Stimulated activated CD4-positive, alpha-beta T cell treated with anti-CD3 and anti-CD28 coated beads, Interleukin-12 subunit alpha, Interleukin-12 subunit beta, amount 100 ng/mL, for 24 hours (primary cell): ENCODE measurements at regions not wholly inside any gene's neighbourhood (a gene's known extent, or its start where the extent isn't known, plus 50 kb on each side); places are given as distances from the start of the nearest gene placed in this dataset.
"Not testable (repeated sequence)": the region's sequence is repeated elsewhere in the genome, so short reads cannot be mapped to it uniquely, and the experiment has no call there.

ENCODE experiments used
- DNase-seq, 2 experiments: peaks; one replicate each; pipeline ENCODE4 v3.0.0-alpha.2; 2020; ENCODE audit warnings: low read depth in 2 of 2

- DNase-seq: no peak
Measured at GRCh38 chr7:106376026-106376799, 91.4 kb upstream of the NAMPT start.

DNA sequence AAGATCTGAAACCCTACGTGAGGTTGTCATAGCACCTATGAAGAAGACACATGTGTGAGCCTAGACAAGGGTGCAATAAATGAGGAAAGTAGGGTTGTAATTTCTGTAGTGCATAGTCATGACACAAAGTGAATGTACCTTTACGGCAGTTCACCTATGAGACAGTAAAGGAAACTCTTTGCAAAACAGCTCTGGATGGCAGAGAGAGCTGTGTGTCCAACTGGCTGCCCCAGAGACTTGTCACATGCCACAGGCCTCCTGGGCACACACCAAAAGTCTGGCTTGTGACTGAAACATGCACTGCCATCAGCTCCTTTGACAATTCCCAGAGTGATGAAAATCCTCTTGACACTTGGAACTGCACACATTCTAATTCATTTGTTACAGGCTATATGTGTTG is 90.7 kb upstream of the NAMPT start:
- DNase-seq: no peak

GRCh38 chr7:106374437-106374836 is 89.7 kb upstream of the NAMPT start:
- DNase-seq: no peak

GRCh38 chr7:106372595-106373318 is 88.0 kb upstream of the NAMPT start:
- no peak for DNase-seq

DNA sequence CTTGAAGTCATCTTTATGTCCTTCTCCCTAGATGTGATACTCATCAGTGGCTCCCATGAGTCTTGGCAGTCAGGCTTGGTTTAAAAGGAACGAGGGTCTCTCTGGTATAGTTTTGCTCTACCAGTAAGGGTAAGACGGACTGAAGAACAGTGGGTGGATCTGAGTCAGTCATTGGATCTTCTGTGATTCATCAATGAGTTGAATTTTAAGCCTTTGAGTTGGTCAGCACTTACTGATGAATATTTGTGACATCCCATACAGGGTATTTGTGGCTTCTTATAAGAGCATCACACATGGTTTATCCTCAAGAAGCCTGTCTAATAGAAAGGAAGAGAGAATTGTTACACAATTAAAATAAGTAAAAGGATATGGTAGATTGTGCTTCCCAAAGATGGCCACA is 87.3 kb upstream of the NAMPT start:
- no peak for DNase-seq

DNA sequence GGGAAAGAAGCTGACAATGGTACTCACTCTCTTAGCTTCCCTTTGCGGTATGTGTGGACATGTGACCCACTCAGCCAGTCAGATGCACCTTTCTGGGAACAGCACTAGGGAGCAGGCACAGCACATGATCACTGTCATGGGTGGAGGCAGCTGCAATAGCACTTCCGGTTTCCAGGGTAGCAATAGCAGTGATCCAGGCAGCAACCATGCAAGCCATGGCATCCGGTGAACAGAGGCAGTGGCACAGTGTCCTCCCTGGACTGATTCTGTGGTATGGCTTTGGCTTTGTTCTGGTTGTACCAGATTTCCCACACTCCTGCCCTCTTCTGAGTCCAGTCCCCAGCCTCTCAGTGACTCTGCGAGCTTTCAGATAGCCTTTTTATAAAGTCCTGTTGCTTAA is 86.8 kb upstream of the NAMPT start:
- no peak for DNase-seq

GRCh38 chr7:106370542-106370941 is 85.8 kb upstream of the NAMPT start:
- DNase-seq: no peak

DNA sequence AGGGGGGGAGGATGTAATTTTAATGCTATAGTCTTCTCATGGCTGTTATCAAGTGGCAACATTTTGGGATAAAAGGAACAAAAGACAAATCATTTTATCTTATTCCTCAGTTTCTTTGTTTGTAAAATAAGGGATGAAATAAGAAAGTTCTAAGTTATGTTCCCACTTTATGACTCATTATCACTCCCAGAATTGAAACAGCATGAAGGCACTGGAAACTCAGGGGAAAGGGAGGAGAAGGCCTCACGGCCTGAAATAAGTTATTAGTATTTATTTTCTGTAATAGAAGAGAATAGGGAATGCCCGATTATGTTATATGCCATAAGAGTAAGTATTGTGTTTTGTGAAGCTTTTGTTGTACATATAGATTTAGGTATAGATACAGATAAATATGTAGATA is 85.0 kb upstream of the NAMPT start:
- DNase-seq: no peak

- no peak for DNase-seq
Measured at GRCh38 chr7:106369352-106369751, 84.6 kb upstream of the NAMPT start.

GRCh38 chr7:106367664-106368063 is 82.9 kb upstream of the NAMPT start:
- DNase-seq: peak in 1 of 2 experiments; percentile 24

DNA sequence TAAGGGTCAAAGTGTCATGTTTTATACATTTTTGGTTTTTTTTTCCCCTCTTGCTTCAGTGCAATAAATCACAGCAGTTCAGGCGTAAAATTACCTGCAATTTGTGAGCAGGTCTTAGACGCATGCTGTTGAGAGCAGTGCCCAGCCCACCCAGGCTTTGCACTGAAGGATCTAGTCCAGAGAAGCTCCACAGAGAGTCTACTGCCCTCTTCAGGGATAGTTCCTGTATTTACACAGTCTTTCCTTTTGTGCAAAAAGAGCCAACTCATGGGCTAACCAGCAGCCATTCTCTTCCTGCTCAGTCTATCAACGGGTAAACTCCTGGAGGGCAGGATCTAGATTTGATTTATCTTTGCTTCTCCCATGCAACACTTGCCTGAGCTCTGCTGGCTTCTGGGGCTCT is 82.2 kb upstream of the NAMPT start:
- no peak for DNase-seq

GRCh38 chr7:106365252-106366005 is 80.6 kb upstream of the NAMPT start:
- DNase-seq: no peak

DNA sequence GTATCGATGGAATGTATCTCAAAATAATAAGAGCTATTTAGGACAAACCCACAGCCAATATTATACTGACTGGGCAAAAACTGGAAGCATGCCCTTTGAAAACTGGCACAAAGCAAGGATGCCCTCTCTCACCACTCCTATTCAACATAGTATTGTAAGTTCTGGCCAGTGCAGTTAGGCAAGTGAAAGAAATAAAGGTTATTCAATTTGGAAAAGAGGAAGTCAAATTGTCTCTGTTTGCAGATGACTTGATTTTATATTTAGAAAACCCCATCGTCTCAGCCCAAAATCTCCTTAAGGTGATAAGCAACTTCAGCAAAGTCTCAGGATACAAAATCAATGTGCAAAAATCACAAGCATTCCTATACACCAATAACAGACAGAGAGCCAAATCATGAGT is 77.7 kb upstream of the NAMPT start:
- DNase-seq: not testable (repeated sequence)

DNA sequence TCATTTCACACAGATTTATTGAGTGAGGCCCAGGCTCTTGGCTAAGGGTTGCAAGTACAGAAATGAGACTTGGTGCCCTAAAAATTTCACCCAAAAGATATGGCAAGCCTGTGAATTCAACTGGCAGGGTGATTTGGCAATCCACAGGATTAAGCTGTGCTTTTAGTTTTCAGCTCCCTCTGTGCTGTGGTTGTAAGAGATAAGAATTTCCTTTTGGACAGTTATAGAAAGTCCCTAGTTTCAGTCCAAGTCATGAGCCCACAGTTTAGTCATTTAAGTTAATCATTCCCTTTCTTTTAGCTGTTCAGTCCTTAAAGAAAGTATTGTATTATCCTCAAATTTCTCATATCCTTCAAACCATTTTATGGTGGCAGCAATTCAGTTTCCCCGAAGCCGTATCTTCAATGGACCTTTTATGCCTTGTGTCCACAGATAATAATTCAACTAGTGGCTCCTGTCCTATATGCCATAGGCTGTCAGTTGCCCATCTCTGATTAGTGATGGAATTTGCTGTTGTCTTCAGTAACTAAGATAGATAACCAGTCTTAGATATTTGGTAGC is 73.4 kb upstream of the NAMPT start:
- DNase-seq: no peak

- no peak for DNase-seq
Measured at GRCh38 chr7:106357675-106358074, 72.9 kb upstream of the NAMPT start.

DNA sequence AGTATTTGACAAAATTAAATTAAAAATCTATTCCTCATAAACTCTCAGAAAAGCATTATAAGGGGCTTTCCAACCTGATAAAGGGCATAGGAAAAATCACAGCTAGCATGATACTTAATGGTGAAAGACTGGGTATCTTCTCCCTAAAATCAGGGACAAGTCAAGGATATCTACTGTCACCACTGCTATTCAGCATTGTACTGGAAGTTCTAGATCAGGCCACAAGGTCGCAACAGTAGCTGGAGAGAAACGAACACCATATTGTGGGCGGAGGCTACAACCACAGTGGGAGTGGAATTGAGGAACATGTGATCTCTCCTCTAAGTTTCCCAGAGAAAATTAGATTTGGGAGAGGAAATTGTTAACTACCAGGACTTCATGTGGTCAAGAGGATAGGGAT is 70.0 kb upstream of the NAMPT start:
- DNase-seq: no peak

DNA sequence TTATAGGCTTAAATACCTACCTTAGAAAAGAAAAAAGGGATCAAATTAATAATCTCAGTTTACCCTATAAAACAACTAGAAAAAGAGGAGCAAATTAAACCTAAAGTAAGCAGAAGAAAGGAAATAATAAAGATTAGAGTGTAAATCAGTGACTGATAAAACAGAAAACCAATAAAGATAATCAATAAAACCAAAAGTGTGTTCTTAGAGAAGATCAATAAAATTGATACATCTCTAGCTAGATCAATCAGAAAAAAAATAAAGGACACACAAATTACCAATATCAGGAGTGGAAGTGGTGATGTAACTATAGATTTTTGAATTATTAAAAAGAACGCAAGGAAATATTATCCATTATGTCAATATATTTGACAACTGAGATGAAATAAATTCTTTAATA is 69.2 kb upstream of the NAMPT start:
- DNase-seq: no peak

GRCh38 chr7:106348231-106348630 is 63.4 kb upstream of the NAMPT start:
- no peak for DNase-seq

DNA sequence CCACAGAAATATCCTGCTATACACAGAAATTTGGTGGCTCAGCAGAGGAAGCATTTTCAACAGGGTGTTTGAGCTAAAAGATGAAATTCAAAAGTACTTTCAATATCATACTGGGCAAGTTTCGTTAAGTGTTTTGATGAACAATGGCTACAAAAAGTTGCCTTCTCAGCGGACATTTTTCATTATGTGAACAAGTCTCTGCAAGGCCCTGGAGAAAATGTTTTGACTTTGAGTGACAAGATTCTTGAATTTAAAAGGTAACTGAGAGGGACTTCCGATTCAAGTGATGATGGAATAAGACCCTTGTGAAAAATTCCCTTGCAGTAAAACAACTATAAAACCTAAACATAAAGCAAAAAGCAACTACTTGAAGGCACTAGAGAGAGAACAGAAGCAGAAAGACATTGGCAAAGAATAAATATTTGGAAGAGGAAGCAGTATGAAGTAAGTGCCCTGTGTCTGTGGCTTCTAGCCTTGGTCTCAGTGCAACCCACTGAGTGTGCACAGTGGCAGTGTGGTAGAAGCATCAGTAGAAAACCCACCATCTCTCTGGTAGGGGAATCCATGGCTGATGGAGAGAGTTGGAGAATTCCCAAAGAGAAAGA is 62.5 kb upstream of the NAMPT start:
- no peak for DNase-seq

DNA sequence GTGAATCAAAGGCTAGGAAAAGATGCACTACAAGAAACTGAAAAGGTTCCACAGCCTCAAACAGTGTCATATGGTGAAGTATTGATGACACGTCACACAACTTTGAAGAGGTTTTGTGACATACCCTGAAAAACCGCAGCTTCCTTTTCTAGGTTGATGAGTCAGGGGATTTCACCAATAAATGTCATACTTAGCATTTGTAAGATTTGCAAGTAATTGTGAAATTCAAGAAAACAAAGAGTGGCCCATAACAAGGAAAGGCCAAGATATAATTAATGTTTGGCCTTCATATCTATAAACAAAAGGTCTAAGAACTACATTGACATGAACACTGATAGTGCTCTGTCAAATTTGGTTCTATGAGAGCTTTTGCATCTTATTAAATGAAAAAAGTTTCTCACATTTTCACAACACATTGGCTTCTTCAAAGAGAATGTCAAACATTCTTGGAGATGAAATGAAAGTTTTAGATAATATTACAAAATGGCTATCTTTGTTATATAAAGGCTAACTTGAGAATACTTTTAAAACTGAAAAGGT is 62.0 kb upstream of the NAMPT start:
- DNase-seq: peak in 1 of 2 experiments; percentile 28

DNA sequence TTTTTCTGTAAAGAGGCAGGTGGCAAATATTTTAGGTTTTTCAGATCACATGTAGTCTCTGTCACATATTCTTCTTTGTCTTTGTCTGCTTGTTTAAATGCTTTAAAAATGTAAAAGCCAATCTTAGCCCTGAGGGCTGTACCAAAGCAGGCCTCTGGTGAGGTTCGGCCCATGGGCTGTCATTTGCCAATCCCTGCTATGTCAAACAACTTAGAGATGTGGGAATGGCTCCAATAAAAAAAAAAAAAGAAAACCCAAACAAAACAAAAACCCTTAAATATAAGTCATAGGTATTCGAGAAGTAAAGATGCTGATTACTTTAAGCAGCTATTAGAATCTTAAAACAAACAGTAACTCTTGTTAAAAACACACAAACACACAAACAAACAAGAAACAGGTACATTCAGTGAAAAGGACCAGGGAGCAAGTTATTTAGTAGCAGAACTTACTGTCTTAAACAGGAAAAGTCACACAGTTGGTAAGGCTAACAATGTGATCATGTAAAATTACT is 61.4 kb upstream of the NAMPT start:
- DNase-seq: no peak
